ENCODE measurements at regions not wholly inside any gene's neighbourhood (a gene's known extent, or its start where the extent isn't known, plus 50 kb on each side); places are given as distances from the start of the nearest gene placed in this dataset.

- peak; percentile 69 to 89 for DNase-seq
- intact Hi-C loops (cut with DNase I; ENCODE audit: low total_unique reads), result loop anchor here (5.0 to 10.0 kb wide), 2 partner anchors 193 to 740 kb away; no protein-coding TSS in a partner anchor
- Histone ChIP-seq H3K36me3 (no peaks in the 10 kb centered on the region), H3K9me3 (no peaks in the 10 kb centered on the region), H3K27me3 (no peaks in the 10 kb centered on the region), H3K27ac (peak overlapping the region in 2 of 5 donors; percentile 55 to 75), H3K4me1 (peaks cover 0 to 26% (median 9%) of the 10 kb centered on the region in 4 donors), H3K4me3 (no peak overlapping the region)
- 60 to 69% (median 64%) methylated on average over 9 of the region's 9 CpGs for WGBS, 5 donors
- TF ChIP-seq CTCF (IDR thresholded peaks at IDR 0.05), result peak in 5 of 7 experiments; percentile 57 to 72 (median 68)
- no peak for TF ChIP-seq POLR2AphosphoS5 (IDR thresholded peaks at IDR 0.05)
- TF ChIP-seq EP300 (IDR thresholded peaks at IDR 0.05), result no peak
These were observed 52.0 kb upstream of the RNU6-8 start for GRCh38 chr14:32254952-32255679.

GRCh38 chr14:32255789-32256188 lies 52.7 kb upstream of the RNU6-8 start:
- DNase-seq, result no peak
- H3K4me3 ChIP-seq, result no peak overlapping the region
- peaks cover 0 to 26% (median 9%) of the 10 kb centered on the region in 4 donors for H3K4me1 ChIP-seq
- no peaks in the 10 kb centered on the region for H3K36me3 ChIP-seq
- no peaks in the 10 kb centered on the region for H3K27me3 ChIP-seq
- intact Hi-C loops (cut with DNase I; ENCODE audit: low total_unique reads), result loop anchor here (10.0 kb wide), 1 partner anchor 741 kb away; no protein-coding TSS in a partner anchor
- H3K9me3 ChIP-seq, result no peaks in the 10 kb centered on the region
- TF ChIP-seq POLR2AphosphoS5 (IDR thresholded peaks at IDR 0.05), result no peak
- TF ChIP-seq POLR2A (IDR thresholded peaks at IDR 0.05), result no peak
- no peak for TF ChIP-seq CTCF (IDR thresholded peaks at IDR 0.05)
- TF ChIP-seq EP300 (IDR thresholded peaks at IDR 0.05), result no peak
- peak overlapping the region in 1 of 5 donors; percentile 75 for H3K27ac ChIP-seq

- no peak overlapping the region for H3K4me3 ChIP-seq
- H3K27ac ChIP-seq, result no peak overlapping the region
- H3K4me1 ChIP-seq, result peaks cover 0 to 26% (median 8%) of the 10 kb centered on the region in 4 donors
- no peaks in the 10 kb centered on the region for H3K27me3 ChIP-seq
- WGBS, 5 donors, result 50 to 88% (median 77%) methylated on average over 1 of the region's 1 CpG
- no peak for TF ChIP-seq POLR2AphosphoS5 (IDR thresholded peaks at IDR 0.05)
- TF ChIP-seq POLR2A (IDR thresholded peaks at IDR 0.05), result no peak
- TF ChIP-seq CTCF (IDR thresholded peaks at IDR 0.05), result no peak
- no peak for TF ChIP-seq EP300 (IDR thresholded peaks at IDR 0.05)
- no peak for DNase-seq
- intact Hi-C loops (cut with DNase I; ENCODE audit: low total_unique reads), result loop anchor here (10.0 kb wide), 1 partner anchor 742 kb away; no protein-coding TSS in a partner anchor
- no peaks in the 10 kb centered on the region for H3K36me3 ChIP-seq
- no peaks in the 10 kb centered on the region for H3K9me3 ChIP-seq
These were observed 53.5 kb upstream of the RNU6-8 start for GRCh38 chr14:32256576-32256975.

GRCh38 chr14:32258336-32258993 lies 55.4 kb upstream of the RNU6-8 start:
- Histone ChIP-seq H3K9me3 (peaks cover 0 to 8% (median 5%) of the 10 kb centered on the region in 4 donors), H3K36me3 (no peaks in the 10 kb centered on the region), H3K27ac (peak overlapping the region in 2 of 5 donors; percentile 11 to 49), H3K4me3 (no peak overlapping the region), H3K27me3 (no peaks in the 10 kb centered on the region), H3K4me1 (peaks cover 0 to 21% (median 5%) of the 10 kb centered on the region in 4 donors)
- 66 to 87% (median 71%) methylated on average over 2 to 3 of the region's 3 CpGs for WGBS, 5 donors
- intact Hi-C loops (cut with DNase I; ENCODE audit: low total_unique reads), result loop anchor here (10.0 kb wide), 1 partner anchor 744 kb away; no protein-coding TSS in a partner anchor
- TF ChIP-seq CTCF (IDR thresholded peaks at IDR 0.05), result no peak
- TF ChIP-seq POLR2AphosphoS5 (IDR thresholded peaks at IDR 0.05), result no peak
- no peak for TF ChIP-seq EP300 (IDR thresholded peaks at IDR 0.05)
- TF ChIP-seq POLR2A (IDR thresholded peaks at IDR 0.05), result no peak
- DNase-seq, result peak in 1 of 2 donors; percentile 71
